ENCODE measurements at regions not wholly inside any gene's neighbourhood (a gene's known extent, or its start where the extent isn't known, plus 50 kb on each side); places are given as distances from the start of the nearest gene placed in this dataset.

- Mint-ChIP-seq H3K36me3 (no peaks in the 10 kb centered on the region), H3K27me3 (ENCODE audit: low read depth in 3 of 3) (peaks cover 0 to 1% (median 0%) of the 10 kb centered on the region in 3 donors), H3K9me3 (peaks cover 12 to 45% (median 20%) of the 10 kb centered on the region in 7 donors), H3K4me3 (no peak overlapping the region), H3K27ac (no peak overlapping the region), H3K4me1 (no peaks in the 10 kb centered on the region)
- Histone ChIP-seq H3K4me2 (replicated peaks; ENCODE audit: extremely low read depth, low read length, poor library complexity, severe bottlenecking) (no peak overlapping the region), H3K27ac (ENCODE audit: low read depth in 1 of 2, low read length in 2 of 2) (no peak overlapping the region), H4K20me1 (ENCODE audit: insufficient read depth, low read length) (no peaks in the 10 kb centered on the region), H3K27me3 (ENCODE audit: control insufficient read depth in 2 of 2, insufficient read depth in 2 of 2, low read length in 2 of 2) (no peaks in the 10 kb centered on the region), H2AFZ (ENCODE audit: insufficient read depth, low read depth, low read length, poor library complexity, severe bottlenecking) (no peak overlapping the region), H3K4me3 (replicated peaks in 1 of 3; ENCODE audit: low read depth in 2 of 3, low read length in 3 of 3) (no peak overlapping the region), H3K4me1 (ENCODE audit: control insufficient read depth in 1 of 2, insufficient read depth in 2 of 2, low read length in 2 of 2) (no peaks in the 10 kb centered on the region), H3K36me3 (replicated peaks in 1 of 2; ENCODE audit: control insufficient read depth in 1 of 2, insufficient read depth in 2 of 2, low read length in 2 of 2) (no peaks in the 10 kb centered on the region), H3K79me2 (ENCODE audit: insufficient read depth, low read length) (no peaks in the 10 kb centered on the region), H3K9me3 (replicated peaks in 1 of 2; ENCODE audit: control insufficient read depth in 1 of 2, insufficient read depth in 1 of 2, low read length in 2 of 2) (peaks cover 41 to 44% of the 10 kb centered on the region in 2 donors), H3K9ac (ENCODE audit: insufficient read depth, low read length, poor library complexity, severe bottlenecking) (no peak overlapping the region)
- no peak for TF ChIP-seq CTCF (IDR thresholded peaks at IDR 0.05)
- WGBS (ENCODE audit: insufficient coverage) = 65% methylated on average over 8 of the region's 9 CpGs
- no peak for DNase-seq
- intact Hi-C loops (cut with micrococcal nuclease) = no loop called here
Measured at GRCh38 chr7:153470004-153470671, 582.1 kb upstream of the DPP6 start.

DNA sequence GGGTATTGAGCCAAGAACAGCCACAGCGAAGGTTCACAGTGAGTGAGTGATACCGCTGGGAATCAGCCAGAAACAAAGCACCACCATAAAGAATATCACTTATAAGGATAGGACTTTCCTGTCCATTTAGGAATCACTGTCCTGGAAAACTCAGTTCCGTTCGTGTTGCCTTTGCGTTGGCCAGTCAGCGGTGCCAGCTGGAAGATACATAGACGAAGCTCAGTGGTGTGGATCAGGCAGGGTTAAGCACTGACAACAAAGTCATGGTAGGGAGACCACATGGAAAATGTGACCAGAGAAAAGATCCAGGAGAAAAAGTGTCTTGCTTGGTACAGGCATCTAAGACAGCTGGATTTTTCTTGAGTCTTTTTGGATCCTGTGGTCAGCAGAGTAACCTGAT, 579.7 kb upstream of the DPP6 start:
- Histone ChIP-seq H3K79me2 (ENCODE audit: insufficient read depth, low read length) (no peaks in the 10 kb centered on the region), H3K9ac (ENCODE audit: insufficient read depth, low read length, poor library complexity, severe bottlenecking) (no peak overlapping the region), H3K27ac (ENCODE audit: low read depth in 1 of 2, low read length in 2 of 2) (no peak overlapping the region), H3K9me3 (replicated peaks in 1 of 2; ENCODE audit: control insufficient read depth in 1 of 2, insufficient read depth in 1 of 2, low read length in 2 of 2) (peaks cover 38 to 39% of the 10 kb centered on the region in 2 donors), H3K4me2 (replicated peaks; ENCODE audit: extremely low read depth, low read length, poor library complexity, severe bottlenecking) (no peak overlapping the region), H3K27me3 (ENCODE audit: control insufficient read depth in 2 of 2, insufficient read depth in 2 of 2, low read length in 2 of 2) (no peaks in the 10 kb centered on the region), H3K4me3 (replicated peaks in 1 of 3; ENCODE audit: low read depth in 2 of 3, low read length in 3 of 3) (no peak overlapping the region), H4K20me1 (ENCODE audit: insufficient read depth, low read length) (no peaks in the 10 kb centered on the region), H3K4me1 (ENCODE audit: control insufficient read depth in 1 of 2, insufficient read depth in 2 of 2, low read length in 2 of 2) (no peaks in the 10 kb centered on the region), H2AFZ (ENCODE audit: insufficient read depth, low read depth, low read length, poor library complexity, severe bottlenecking) (no peak overlapping the region), H3K36me3 (replicated peaks in 1 of 2; ENCODE audit: control insufficient read depth in 1 of 2, insufficient read depth in 2 of 2, low read length in 2 of 2) (no peaks in the 10 kb centered on the region)
- no peaks in the 10 kb centered on the region for H3K4me1 Mint-ChIP-seq
- intact Hi-C loops (cut with micrococcal nuclease) = no loop called here
- no peaks in the 10 kb centered on the region for H3K36me3 Mint-ChIP-seq
- TF ChIP-seq CTCF (IDR thresholded peaks at IDR 0.05) = no peak
- H3K27me3 Mint-ChIP-seq (ENCODE audit: low read depth in 3 of 3) = peaks cover 0 to 1% (median 0%) of the 10 kb centered on the region in 3 donors
- no peak for DNase-seq
- no peak overlapping the region for H3K4me3 Mint-ChIP-seq
- no peak overlapping the region for H3K27ac Mint-ChIP-seq
- 75% methylated on average over 5 of the region's 7 CpGs for WGBS (ENCODE audit: insufficient coverage)
- H3K9me3 Mint-ChIP-seq = peaks cover 12 to 44% (median 17%) of the 10 kb centered on the region in 7 donors

Measured in CD14-positive monocyte (primary cell).